ENCODE measurements at regions not wholly inside any gene's neighbourhood (a gene's known extent, or its start where the extent isn't known, plus 50 kb on each side); places are given as distances from the start of the nearest gene placed in this dataset.

- DNase-seq (ENCODE audit: low spot score) = no peak
- TF ChIP-seq RXRA (IDR thresholded peaks at IDR 0.05) = no peak
- TF ChIP-seq FOXA2 (IDR thresholded peaks at IDR 0.05) = no peak
- TF ChIP-seq HNF4G (IDR thresholded peaks at IDR 0.05) = no peak
- TF ChIP-seq YY1 (IDR thresholded peaks at IDR 0.05) = no peak
- no peak for TF ChIP-seq JUND (IDR thresholded peaks at IDR 0.05)
- TF ChIP-seq NR2F2 (IDR thresholded peaks at IDR 0.05) = no peak
- no peak for TF ChIP-seq ATF3 (IDR thresholded peaks at IDR 0.05)
- TF ChIP-seq TAF1 (conservative IDR thresholded peaks at IDR 0.05) = no peak
- TF ChIP-seq REST (IDR thresholded peaks at IDR 0.05) = no peak
- no peak for TF ChIP-seq FOXA1 (IDR thresholded peaks at IDR 0.05)
- no peaks in the 10 kb centered on the region for H3K27me3 ChIP-seq (ENCODE audit: control insufficient read depth in 4 of 4, insufficient read depth in 4 of 4, low read length in 3 of 4)
- 90% methylated on average over 4 of the region's 4 CpGs for WGBS
- no peak overlapping the region for H3K4me3 ChIP-seq (ENCODE audit: low read depth in 1 of 3, low read length in 3 of 3)
- no peak overlapping the region for H3K27ac ChIP-seq (ENCODE audit: low read depth in 1 of 2, low read length in 2 of 2)
- no peaks in the 10 kb centered on the region for H3K9me3 ChIP-seq (ENCODE audit: control insufficient read depth in 4 of 4, low read length in 3 of 4)
- H3K9ac ChIP-seq (ENCODE audit: low read depth in 1 of 2, low read length in 2 of 2) = no peak overlapping the region
- H3K36me3 ChIP-seq (ENCODE audit: control insufficient read depth in 4 of 4, insufficient read depth in 3 of 4, low read depth in 1 of 4, low read length in 3 of 4) = no peaks in the 10 kb centered on the region
- H3K4me1 ChIP-seq (ENCODE audit: control insufficient read depth in 4 of 4, insufficient read depth in 4 of 4, low read length in 3 of 4) = no peaks in the 10 kb centered on the region
Observed at GRCh38 chr2:207394203-207394781, 135.5 kb upstream of the CREB1 start.

GRCh38 chr2:207394812-207395534 is 134.8 kb upstream of the CREB1 start:
- Histone ChIP-seq H3K36me3 (ENCODE audit: control insufficient read depth in 4 of 4, insufficient read depth in 3 of 4, low read depth in 1 of 4, low read length in 3 of 4) (no peaks in the 10 kb centered on the region), H3K9me3 (ENCODE audit: control insufficient read depth in 4 of 4, low read length in 3 of 4) (no peaks in the 10 kb centered on the region), H3K4me3 (ENCODE audit: low read depth in 1 of 3, low read length in 3 of 3) (no peak overlapping the region), H3K27ac (ENCODE audit: low read depth in 1 of 2, low read length in 2 of 2) (no peak overlapping the region), H3K4me1 (ENCODE audit: control insufficient read depth in 4 of 4, insufficient read depth in 4 of 4, low read length in 3 of 4) (no peaks in the 10 kb centered on the region), H3K9ac (ENCODE audit: low read depth in 1 of 2, low read length in 2 of 2) (no peak overlapping the region), H3K27me3 (ENCODE audit: control insufficient read depth in 4 of 4, insufficient read depth in 4 of 4, low read length in 3 of 4) (no peaks in the 10 kb centered on the region)
- DNase-seq (ENCODE audit: low spot score) = no peak
- TF ChIP-seq SP1 (IDR thresholded peaks at IDR 0.05) (no peak), HNF4A (conservative IDR thresholded peaks at IDR 0.05) (no peak), HNF4G (IDR thresholded peaks at IDR 0.05) (no peak), JUND (IDR thresholded peaks at IDR 0.05) (peak in 1 of 2 donors; percentile 14), FOXA2 (IDR thresholded peaks at IDR 0.05) (no peak), ATF3 (IDR thresholded peaks at IDR 0.05) (no peak)
- WGBS = 71% methylated on average over 7 of the region's 7 CpGs

- no peak overlapping the region for H3K27ac ChIP-seq (ENCODE audit: low read depth in 1 of 2, low read length in 2 of 2)
- H3K27me3 ChIP-seq (ENCODE audit: control insufficient read depth in 4 of 4, insufficient read depth in 4 of 4, low read length in 3 of 4) = no peaks in the 10 kb centered on the region
- no peaks in the 10 kb centered on the region for H3K4me1 ChIP-seq (ENCODE audit: control insufficient read depth in 4 of 4, insufficient read depth in 4 of 4, low read length in 3 of 4)
- no peaks in the 10 kb centered on the region for H3K9me3 ChIP-seq (ENCODE audit: control insufficient read depth in 4 of 4, low read length in 3 of 4)
- H3K36me3 ChIP-seq (ENCODE audit: control insufficient read depth in 4 of 4, insufficient read depth in 3 of 4, low read depth in 1 of 4, low read length in 3 of 4) = no peaks in the 10 kb centered on the region
- no peak for DNase-seq (ENCODE audit: low spot score)
- 91% methylated on average over 2 of the region's 2 CpGs for WGBS
- no peak overlapping the region for H3K9ac ChIP-seq (ENCODE audit: low read depth in 1 of 2, low read length in 2 of 2)
- H3K4me3 ChIP-seq (ENCODE audit: low read depth in 1 of 3, low read length in 3 of 3) = no peak overlapping the region
- TF ChIP-seq EGR1 (IDR thresholded peaks at IDR 0.05; ENCODE audit: low read depth in 2 of 2) (no peak), FOXA2 (IDR thresholded peaks at IDR 0.05) (no peak), YY1 (IDR thresholded peaks at IDR 0.05) (no peak), ZBTB33 (IDR thresholded peaks at IDR 0.05) (no peak), HNF4G (IDR thresholded peaks at IDR 0.05) (no peak), GABPA (IDR thresholded peaks at IDR 0.05 in 1 of 2, conservative IDR thresholded peaks at IDR 0.05 in 1 of 2) (no peak)
Observed at GRCh38 chr2:207395535-207396251, 134.1 kb upstream of the CREB1 start.

Data from liver (tissue), 7 donors.